ENCODE measurements at regions not wholly inside any gene's neighbourhood (a gene's known extent, or its start where the extent isn't known, plus 50 kb on each side); places are given as distances from the start of the nearest gene placed in this dataset.

DNA sequence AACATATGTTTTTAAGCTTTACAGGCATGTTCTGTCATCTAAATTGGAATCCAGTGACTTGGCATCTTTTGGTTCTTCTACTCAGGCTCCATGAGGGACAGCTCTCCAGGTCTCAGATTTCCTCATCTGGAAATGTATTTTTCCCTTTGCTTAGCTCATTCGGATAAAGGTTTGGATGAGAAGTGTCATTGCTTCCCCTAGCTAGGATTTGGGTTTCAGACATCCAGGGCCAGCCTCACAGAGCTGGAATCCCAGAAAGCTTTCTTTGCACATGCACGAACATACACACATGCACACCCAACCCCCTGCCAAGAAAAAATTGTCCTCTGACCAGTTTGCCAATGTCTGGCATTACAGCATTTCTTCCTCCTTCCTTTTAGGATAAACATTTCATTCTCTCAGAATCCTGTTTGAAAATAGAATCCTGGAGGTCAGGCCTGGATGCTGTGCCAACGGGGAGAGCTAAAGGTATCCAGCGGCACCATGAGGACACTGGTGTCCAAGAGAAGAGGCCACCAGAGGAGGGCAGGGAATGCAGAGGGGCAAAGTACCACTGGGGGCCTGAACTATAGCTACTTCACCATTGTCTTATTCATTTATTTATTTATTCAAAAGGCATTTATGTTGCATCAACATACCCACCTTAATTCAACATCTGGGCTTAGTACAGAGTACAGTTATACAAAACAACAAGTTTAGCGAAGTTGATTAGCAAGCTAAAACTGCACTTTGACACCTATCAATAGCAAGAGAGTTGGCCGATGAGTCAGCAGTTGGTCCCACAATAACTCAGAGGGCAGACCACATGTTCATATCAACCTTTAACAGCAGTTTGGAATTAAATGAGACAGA is 97.9 kb upstream of the ATL2 start (continued):
- TF ChIP-seq GATAD1 (CRISPR knock-in tag; IDR thresholded peaks at IDR 0.05) (peak; percentile 35; the same call in 1 of the 2 replicates), MIER3 (CRISPR knock-in tag; IDR thresholded peaks at IDR 0.05; ENCODE audit: borderline replicate concordance) (no peak), U2AF1 (optimal IDR thresholded peaks at IDR 0.05; ENCODE audit: low read depth, low read length) (no peak), YEATS4 (CRISPR knock-in tag; IDR thresholded peaks at IDR 0.05; ENCODE audit: borderline replicate concordance) (no peak), SIN3B (IDR thresholded peaks at IDR 0.05; ENCODE audit: low read length) (no peak), ZNF619 (CRISPR knock-in tag; IDR thresholded peaks at IDR 0.05) (no peak), ZFX (CRISPR knock-in tag; IDR thresholded peaks at IDR 0.05; ENCODE audit: low read depth) (no peak), ZNF180 (CRISPR knock-in tag; IDR thresholded peaks at IDR 0.05; ENCODE audit: borderline replicate concordance, low read depth) (no peak), ZNF883 (CRISPR knock-in tag; IDR thresholded peaks at IDR 0.05; ENCODE audit: not compliant biosample characterization) (no peak), XRCC5 (optimal IDR thresholded peaks at IDR 0.05; ENCODE audit: low read length) (peak; percentile 15), CCDC6 (CRISPR knock-in tag; IDR thresholded peaks at IDR 0.05) (no peak), CBFB (CRISPR knock-in tag; IDR thresholded peaks at IDR 0.05) (no peak), ZNF282 (IDR thresholded peaks at IDR 0.05; ENCODE audit: partially characterized antibody) (no peak), TOE1 (CRISPR knock-in tag; IDR thresholded peaks at IDR 0.05) (no peak), LCORL (IDR thresholded peaks at IDR 0.05) (no peak), LCORL (CRISPR knock-in tag; IDR thresholded peaks at IDR 0.05) (no peak), ZNF709 (CRISPR knock-in tag; IDR thresholded peaks at IDR 0.05) (no peak), ZNF264 (CRISPR knock-in tag; IDR thresholded peaks at IDR 0.05) (0 out of 2 replicates have a peak, but pooled peaks have one; percentile 12), SIX1 (CRISPR knock-in tag; IDR thresholded peaks at IDR 0.05; ENCODE audit: borderline replicate concordance) (no peak), NFKBIZ (CRISPR knock-in tag; IDR thresholded peaks at IDR 0.05) (0 out of 2 replicates have a peak, but pooled peaks have one; percentile 19), RFX3 (CRISPR knock-in tag; IDR thresholded peaks at IDR 0.05) (no peak), KAT7 (CRISPR knock-in tag; IDR thresholded peaks at IDR 0.05; ENCODE audit: borderline replicate concordance) (no peak), ADNP (CRISPR knock-in tag; IDR thresholded peaks at IDR 0.05) (no peak)
- TF ChIP-seq, protein P1, sequence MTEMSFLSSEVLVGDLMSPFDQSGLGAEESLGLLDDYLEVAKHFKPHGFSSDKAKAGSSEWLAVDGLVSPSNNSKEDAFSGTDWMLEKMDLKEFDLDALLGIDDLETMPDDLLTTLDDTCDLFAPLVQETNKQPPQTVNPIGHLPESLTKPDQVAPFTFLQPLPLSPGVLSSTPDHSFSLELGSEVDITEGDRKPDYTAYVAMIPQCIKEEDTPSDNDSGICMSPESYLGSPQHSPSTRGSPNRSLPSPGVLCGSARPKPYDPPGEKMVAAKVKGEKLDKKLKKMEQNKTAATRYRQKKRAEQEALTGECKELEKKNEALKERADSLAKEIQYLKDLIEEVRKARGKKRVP (CRISPR knock-in tag; IDR thresholded peaks at IDR 0.05), result no peak
- TF ChIP-seq, protein P2, sequence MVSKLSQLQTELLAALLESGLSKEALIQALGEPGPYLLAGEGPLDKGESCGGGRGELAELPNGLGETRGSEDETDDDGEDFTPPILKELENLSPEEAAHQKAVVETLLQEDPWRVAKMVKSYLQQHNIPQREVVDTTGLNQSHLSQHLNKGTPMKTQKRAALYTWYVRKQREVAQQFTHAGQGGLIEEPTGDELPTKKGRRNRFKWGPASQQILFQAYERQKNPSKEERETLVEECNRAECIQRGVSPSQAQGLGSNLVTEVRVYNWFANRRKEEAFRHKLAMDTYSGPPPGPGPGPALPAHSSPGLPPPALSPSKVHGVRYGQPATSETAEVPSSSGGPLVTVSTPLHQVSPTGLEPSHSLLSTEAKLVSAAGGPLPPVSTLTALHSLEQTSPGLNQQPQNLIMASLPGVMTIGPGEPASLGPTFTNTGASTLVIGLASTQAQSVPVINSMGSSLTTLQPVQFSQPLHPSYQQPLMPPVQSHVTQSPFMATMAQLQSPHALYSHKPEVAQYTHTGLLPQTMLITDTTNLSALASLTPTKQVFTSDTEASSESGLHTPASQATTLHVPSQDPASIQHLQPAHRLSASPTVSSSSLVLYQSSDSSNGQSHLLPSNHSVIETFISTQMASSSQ (IDR thresholded peaks at IDR 0.05; ENCODE audit: low read depth), result no peak
- TF ChIP-seq, protein P2 (CRISPR knock-in tag; IDR thresholded peaks at IDR 0.05; ENCODE audit: borderline replicate concordance), result no peak
- TF ChIP-seq, protein P3, sequence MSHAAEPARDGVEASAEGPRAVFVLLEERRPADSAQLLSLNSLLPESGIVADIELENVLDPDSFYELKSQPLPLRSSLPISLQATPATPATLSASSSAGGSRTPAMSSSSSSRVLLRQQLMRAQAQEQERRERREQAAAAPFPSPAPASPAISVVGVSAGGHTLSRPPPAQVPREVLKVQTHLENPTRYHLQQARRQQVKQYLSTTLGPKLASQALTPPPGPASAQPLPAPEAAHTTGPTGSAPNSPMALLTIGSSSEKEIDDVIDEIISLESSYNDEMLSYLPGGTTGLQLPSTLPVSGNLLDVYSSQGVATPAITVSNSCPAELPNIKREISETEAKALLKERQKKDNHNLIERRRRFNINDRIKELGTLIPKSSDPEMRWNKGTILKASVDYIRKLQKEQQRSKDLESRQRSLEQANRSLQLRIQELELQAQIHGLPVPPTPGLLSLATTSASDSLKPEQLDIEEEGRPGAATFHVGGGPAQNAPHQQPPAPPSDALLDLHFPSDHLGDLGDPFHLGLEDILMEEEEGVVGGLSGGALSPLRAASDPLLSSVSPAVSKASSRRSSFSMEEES (CRISPR knock-in tag; IDR thresholded peaks at IDR 0.05), result 0 out of 2 replicates have a peak, but pooled peaks have one; percentile 33
